Mucosa of stomach (tissue), 1 donor: ENCODE measurements at regions not wholly inside any gene's neighbourhood (a gene's known extent, or its start where the extent isn't known, plus 50 kb on each side); places are given as distances from the start of the nearest gene placed in this dataset.

Experiments used
- H3K27me3 ChIP-seq: one replicate; pipeline ENCODE4 v1.7.0; 2013; ENCODE audit warnings: mild to moderate bottlenecking, low read length; ENCODE audit not compliant: control insufficient read depth, insufficient read depth
- H3K36me3 ChIP-seq: one replicate; pipeline ENCODE4 v1.7.0; 2013; ENCODE audit warnings: low read length; ENCODE audit not compliant: control insufficient read depth, insufficient read depth
- H3K4me1 ChIP-seq: one replicate; pipeline ENCODE4 v1.7.0; 2013; ENCODE audit warnings: mild to moderate bottlenecking, low read length; ENCODE audit not compliant: control insufficient read depth, insufficient read depth
- H3K4me3 ChIP-seq: one replicate; pipeline ENCODE4 v1.7.0; 2013; ENCODE audit warnings: low read length
- H3K9ac ChIP-seq: one replicate; pipeline ENCODE4 v1.7.0; 2013; ENCODE audit warnings: mild to moderate bottlenecking, low read length, moderate library complexity
- H3K9me3 ChIP-seq: one replicate; pipeline ENCODE4 v1.7.0; 2013; ENCODE audit warnings: mild to moderate bottlenecking, low read length, moderate library complexity; ENCODE audit not compliant: control insufficient read depth
- donor health status: Pancreatic carcinoma.

DNA sequence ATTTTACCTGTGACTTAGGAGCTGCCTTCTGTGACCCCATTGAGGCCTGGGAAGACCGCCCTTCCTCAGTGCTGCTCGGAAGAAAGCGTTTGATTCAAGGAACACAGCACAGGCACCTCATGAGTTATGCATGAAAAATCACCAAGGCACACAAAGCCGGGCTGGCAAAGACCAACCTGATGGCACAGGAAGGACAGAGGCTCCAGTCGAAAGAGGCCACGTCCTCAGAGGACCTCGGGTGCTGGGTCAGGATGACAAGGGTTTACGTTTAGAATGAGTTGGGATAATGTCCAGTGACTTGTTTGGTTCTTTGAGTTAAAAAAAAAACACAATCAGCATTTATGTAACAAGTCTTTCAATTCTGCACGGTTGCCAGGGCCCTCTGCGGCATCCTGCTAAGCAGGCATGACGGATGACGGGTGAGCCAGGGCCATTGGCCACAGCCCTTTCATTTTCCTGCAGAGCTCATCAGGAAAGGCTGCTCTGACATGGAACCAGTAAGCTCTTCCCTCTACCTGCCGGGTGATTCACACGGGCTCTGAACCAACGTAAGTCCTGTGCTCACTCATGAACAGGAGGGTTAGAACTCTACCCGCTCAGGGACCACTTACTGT lies 112.8 kb downstream of the DACT2 start:
- H3K9me3 ChIP-seq, result no peaks in the 10 kb centered on the region

DNA sequence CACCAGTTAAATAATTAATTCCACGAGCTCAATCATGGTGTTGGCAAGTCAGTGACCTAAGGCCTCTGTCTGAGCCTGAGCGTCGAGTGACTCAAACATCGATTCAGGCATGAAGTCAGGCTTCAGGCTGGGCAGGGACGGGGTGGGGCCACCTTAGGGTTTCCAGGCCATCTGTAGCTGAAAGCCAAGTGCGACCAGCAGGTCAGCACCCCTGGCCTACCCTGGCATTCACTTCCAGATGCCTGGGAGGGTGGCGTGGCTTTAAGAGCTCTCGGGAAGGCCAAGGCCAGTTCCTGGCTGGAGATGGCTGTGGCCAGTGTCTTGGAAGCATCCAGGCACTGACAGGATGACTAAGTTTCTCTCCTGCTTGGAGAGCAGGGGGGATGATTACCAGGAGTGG lies 113.4 kb downstream of the DACT2 start:
- Histone ChIP-seq H3K9me3 (no peaks in the 10 kb centered on the region), H3K4me3 (no peak overlapping the region), H3K4me1 (no peaks in the 10 kb centered on the region), H3K9ac (no peak overlapping the region), H3K36me3 (no peaks in the 10 kb centered on the region), H3K27me3 (no peaks in the 10 kb centered on the region)

More for the DNA sequence above, 112.8 kb downstream of the DACT2 start:
- H3K9ac ChIP-seq, result no peak overlapping the region
- H3K4me3 ChIP-seq, result no peak overlapping the region
- H3K4me1 ChIP-seq, result no peaks in the 10 kb centered on the region
- no peaks in the 10 kb centered on the region for H3K36me3 ChIP-seq
- H3K27me3 ChIP-seq, result no peaks in the 10 kb centered on the region

DNA sequence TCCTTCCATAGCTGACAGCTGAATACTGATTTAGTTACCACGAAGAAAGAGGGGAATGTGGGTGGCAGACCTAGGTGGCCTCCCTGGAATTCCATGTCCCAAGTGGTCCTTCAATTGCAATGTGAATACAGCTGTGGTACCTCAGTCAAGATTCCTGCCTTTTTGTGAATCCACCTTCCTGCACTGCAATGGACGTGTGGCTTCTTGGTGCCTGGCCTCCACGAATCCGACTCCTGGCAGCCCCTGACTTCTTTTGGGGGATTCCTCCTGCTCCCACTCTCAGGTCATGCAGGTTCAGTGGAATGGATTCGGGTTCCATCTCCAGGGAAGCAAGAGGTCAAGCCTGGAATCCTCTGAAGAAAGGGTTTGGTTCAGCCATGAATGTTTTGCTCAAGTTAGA lies 117.8 kb downstream of the DACT2 start:
- Histone ChIP-seq H3K4me3 (no peak overlapping the region), H3K9ac (no peak overlapping the region), H3K4me1 (peaks cover under 1% of the 10 kb centered on the region), H3K27me3 (no peaks in the 10 kb centered on the region), H3K9me3 (no peaks in the 10 kb centered on the region), H3K36me3 (no peaks in the 10 kb centered on the region)

DNA sequence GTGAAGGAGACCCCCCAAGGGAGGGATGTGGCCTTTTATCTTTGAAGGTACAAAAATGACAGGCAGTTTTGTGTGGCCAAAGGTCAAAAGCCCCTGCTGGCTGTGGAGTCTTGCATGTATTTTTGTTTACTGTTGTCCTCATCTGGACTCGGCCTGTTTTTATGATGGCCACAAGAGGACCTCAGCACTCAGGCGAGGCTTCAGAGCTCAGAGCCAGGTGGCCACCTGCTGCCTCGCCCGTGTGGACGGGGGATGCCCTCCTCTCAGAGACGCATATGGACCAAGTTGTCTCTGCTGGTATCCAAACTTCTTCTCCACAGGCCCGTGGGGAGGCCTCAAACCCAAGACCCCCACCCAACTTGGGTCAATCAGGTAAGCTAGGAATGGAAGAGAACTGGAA lies 118.2 kb downstream of the DACT2 start:
- Histone ChIP-seq H3K27me3 (no peaks in the 10 kb centered on the region), H3K9ac (no peak overlapping the region), H3K36me3 (no peaks in the 10 kb centered on the region), H3K4me3 (no peak overlapping the region), H3K4me1 (peaks cover 5% of the 10 kb centered on the region), H3K9me3 (no peaks in the 10 kb centered on the region)

DNA sequence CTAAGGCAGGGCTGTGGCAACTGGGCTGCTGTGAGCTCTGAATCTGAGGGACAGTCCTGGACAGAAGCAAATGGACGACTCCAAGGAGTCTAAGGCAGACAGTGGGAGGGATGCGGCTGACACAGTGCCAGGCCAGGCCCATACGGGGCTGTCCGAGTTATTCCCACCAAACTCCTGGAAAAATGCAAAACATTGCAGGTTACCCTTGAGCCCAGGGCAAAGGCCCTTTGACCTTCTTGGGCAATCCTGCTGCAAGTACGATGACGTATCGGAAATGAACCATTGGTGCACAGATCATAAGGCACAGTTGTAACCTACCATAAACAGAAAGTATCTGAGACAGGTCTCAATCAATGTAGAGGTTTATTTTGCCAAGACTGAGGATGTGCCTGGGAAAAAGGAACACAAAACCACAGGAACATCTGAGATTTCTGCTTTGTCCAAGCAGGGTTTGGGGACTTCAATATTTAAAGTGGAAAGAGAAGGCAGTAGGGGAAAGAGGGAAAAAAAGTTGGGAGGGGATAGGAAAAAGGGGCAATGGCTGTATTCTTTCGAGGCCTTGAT lies 118.9 kb downstream of the DACT2 start:
- no peaks in the 10 kb centered on the region for H3K36me3 ChIP-seq
- no peak overlapping the region for H3K9ac ChIP-seq
- H3K27me3 ChIP-seq, result no peaks in the 10 kb centered on the region
- H3K4me1 ChIP-seq, result peaks cover 12% of the 10 kb centered on the region
- no peak overlapping the region for H3K4me3 ChIP-seq
- H3K9me3 ChIP-seq, result no peaks in the 10 kb centered on the region

DNA sequence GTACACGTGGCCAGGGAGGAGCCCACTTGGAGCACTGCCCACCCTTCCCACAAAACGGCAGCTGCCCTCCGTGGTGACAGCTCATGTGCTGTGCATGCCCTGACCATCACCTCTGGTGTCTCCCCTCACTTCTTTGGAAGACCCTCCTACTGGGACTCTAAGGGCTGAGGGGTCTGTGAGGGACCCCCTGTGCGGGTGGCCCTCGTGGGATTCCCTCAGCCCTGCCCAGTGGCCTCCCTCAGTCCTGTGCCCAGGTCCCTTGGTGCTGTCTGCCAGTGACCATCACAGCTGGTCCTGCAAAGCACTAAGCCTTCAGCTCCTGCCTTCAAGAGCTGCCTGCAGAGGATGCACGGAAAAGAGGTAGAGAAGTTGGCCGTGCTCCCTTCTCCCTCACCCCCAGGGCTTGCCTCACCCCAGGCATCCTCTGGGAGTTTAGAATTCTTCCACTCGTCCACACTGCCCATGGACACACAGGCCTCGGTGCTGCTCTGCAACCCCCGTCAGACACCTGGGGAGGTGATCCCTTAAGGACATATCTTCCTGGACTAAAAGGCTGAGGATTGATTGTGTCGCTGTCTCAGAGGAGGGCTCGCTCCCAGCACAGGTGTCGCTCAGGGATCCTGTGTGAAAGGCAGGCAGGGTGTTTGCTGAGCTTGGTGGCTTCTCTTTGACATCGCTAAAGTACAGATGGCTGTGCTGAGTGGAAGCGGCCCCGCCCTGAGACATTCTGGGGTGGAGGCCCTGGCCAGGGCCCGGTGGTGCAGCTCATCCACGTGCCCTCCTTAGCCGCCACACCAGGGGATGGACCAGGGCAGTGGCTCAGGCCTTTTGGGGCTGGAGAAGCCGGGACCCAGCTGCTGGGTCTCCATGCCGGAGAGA lies 119.5 kb upstream of the FRMD1 start:
- Histone ChIP-seq H3K36me3 (no peaks in the 10 kb centered on the region), H3K9ac (no peak overlapping the region), H3K4me1 (peaks cover 19% of the 10 kb centered on the region), H3K9me3 (no peaks in the 10 kb centered on the region), H3K4me3 (no peak overlapping the region), H3K27me3 (no peaks in the 10 kb centered on the region)

DNA sequence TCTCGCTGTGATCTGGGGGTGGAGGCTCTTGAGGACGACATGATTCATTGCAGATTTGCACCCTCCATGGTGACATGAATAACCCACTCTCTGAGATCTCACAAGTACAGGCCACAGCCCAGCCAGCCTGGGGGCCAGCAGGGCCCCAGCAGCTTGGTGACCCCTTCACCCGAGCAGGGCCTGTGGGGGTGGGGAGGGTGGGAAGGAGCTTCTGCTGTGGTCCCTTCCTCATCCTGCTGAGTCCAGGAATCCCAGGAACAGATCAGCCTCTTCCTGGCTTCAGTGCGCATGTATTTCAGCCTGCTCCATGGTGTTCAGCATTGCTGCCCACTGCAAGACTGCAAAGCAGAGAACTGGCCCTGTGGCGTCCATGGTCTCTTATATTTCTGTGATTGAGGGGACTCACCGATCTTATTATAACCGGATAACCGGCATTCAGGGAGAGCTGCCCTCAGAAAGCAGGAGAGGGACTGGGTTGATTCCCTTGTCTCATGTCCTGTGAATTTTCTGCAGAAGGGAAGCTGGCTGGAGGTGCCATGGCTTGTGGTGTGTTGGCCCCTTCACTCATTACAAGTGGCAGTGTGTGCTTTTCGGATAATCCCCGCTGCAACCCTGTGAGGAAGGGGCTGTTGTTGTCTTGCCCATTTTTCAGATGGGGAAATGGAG lies 118.8 kb upstream of the FRMD1 start:
- no peak overlapping the region for H3K4me3 ChIP-seq
- H3K4me1 ChIP-seq, result peaks cover 19% of the 10 kb centered on the region
- no peaks in the 10 kb centered on the region for H3K27me3 ChIP-seq
- no peak overlapping the region for H3K9ac ChIP-seq
- H3K36me3 ChIP-seq, result no peaks in the 10 kb centered on the region
- no peaks in the 10 kb centered on the region for H3K9me3 ChIP-seq

DNA sequence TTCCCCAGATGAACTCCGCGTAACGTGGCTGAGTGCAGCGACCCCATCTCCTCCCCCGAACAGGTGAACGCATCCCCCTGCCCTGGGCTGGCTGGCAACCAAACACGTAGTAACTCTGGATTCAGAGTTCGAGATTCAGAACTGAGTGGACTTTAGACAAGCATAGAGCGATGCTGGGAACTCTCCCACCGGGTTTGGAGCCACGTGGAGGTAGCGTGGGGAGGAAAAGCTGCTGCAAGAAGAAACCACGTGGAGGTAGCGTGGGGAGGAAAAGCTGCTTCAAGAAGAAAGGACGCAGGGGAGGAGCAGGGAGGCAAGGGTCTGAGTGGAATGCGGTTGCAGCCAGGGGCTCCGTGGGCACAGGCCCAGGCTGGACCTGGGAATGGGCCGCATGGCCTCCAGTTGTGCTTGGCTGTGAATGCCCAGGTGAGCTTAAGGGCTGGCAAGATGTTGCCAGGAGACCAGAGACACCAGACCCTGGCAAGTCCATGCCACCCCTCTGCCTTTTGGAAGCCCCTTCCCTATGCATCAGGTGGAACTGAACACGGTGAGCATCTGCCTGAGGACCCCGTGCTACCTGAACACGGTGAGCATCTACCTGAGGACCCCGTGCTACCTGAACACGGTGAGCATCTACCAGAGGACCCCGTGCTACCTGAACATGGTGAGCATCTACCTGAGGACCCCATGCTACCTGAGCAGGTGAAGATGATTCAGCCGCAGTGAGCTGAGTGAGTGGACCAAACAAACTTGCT lies 118.0 kb upstream of the FRMD1 start:
- Histone ChIP-seq H3K27me3 (no peaks in the 10 kb centered on the region), H3K9ac (no peak overlapping the region), H3K4me3 (no peak overlapping the region), H3K4me1 (peaks cover 19% of the 10 kb centered on the region), H3K36me3 (no peaks in the 10 kb centered on the region), H3K9me3 (no peaks in the 10 kb centered on the region)

DNA sequence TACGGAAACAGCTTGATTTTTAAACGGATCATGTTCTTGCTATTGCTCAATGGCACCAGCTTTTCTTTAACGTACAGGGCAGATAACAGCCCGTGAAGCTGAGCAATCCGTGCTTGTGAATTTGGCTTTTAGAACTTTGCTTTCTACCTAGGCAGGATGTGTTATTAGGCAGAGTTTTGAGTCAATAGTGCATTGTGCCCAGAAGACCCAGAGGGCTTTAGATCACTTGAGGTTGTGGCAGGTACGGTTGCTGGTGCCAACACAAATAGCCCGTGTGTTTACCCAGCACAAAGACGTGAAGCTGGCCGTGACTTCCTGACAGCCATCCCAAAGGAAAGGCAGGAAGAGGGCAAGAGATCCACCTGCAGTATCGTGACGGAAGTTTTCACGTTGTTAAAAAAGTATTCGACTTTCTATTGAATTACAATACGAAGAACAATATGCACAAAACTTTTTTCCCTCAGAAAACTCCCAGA lies 117.4 kb upstream of the FRMD1 start:
- H3K27me3 ChIP-seq, result no peaks in the 10 kb centered on the region
- no peak overlapping the region for H3K4me3 ChIP-seq
- H3K36me3 ChIP-seq, result no peaks in the 10 kb centered on the region
- H3K9ac ChIP-seq, result no peak overlapping the region
- H3K9me3 ChIP-seq, result no peaks in the 10 kb centered on the region
- peaks cover 19% of the 10 kb centered on the region for H3K4me1 ChIP-seq

DNA sequence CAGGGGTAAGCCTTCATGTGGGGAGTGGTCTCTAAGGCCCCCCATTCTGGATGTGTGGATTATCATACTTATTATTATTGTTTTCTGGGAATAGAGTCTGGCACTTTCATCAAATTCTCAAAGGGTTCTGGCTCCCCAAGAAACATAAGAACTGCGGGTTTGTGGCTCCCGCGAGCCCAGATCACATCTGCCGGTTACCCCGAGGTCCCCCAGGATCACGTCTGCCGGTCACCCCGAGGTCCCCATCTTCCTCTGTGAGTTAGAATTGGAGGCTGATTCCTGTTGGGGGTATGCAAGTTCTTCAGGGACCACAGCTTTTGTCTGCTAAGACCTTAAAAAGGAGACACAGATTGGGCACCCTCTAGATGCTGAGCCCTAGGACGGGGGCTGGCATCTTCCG lies 116.7 kb upstream of the FRMD1 start:
- H3K4me1 ChIP-seq, result peaks cover 19% of the 10 kb centered on the region
- peaks cover 4% of the 10 kb centered on the region for H3K27me3 ChIP-seq
- no peaks in the 10 kb centered on the region for H3K36me3 ChIP-seq
- no peak overlapping the region for H3K4me3 ChIP-seq
- H3K9ac ChIP-seq, result no peak overlapping the region
- H3K9me3 ChIP-seq, result no peaks in the 10 kb centered on the region

DNA sequence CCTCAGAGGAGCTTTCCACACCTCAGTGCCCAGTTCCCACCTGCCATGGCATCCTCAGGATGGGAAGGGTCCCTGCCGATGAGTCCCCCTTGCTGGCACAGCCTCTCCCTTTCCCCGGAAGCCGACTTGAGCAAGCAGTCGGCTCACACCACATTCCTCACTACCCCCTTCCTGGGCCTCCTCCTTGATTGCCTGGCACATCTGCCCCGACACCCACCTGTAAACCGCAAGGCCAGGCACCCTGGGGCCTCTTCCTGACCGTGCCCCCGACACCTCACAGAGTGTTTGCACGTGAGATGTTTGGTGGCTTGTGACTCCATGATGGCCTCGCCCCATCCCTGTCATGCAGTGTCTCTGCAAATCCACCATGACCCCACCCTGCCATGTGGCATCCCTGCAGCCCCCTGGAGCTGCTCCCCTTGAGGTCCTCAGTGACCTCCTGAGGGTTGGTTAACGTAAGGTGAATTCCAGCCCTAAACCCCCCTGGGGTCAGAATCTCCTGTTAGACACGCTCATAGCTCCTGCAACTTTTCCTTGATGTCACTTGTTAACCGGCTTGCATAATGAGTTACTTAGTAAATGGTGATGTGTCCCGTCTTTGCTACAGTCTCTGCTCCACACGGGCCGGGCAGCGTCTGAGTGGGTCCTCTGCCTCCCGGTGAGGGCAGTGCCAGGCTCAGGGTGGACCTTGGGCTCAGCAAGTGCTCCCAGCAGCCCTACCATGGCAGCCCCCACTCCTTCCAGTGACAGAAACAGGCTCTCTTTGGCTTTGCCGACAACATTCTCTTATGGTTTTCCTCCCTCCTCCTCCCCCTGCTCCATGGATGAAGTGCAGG lies 115.9 kb upstream of the FRMD1 start:
- H3K4me1 ChIP-seq, result peaks cover 19% of the 10 kb centered on the region
- H3K9me3 ChIP-seq, result no peaks in the 10 kb centered on the region
- no peaks in the 10 kb centered on the region for H3K36me3 ChIP-seq
- H3K9ac ChIP-seq, result no peak overlapping the region
- no peak overlapping the region for H3K4me3 ChIP-seq
- peaks cover 7% of the 10 kb centered on the region for H3K27me3 ChIP-seq
